Upper lobe of left lung (tissue), 4 donors: ENCODE measurements at regions not wholly inside any gene's neighbourhood (a gene's known extent, or its start where the extent isn't known, plus 50 kb on each side); places are given as distances from the start of the nearest gene placed in this dataset.

ENCODE experiments used
- EP300 ChIP-seq, 4 donors: sonication (generic); formaldehyde crosslinking; IDR thresholded peaks; one replicate each; pipeline ENCODE4 v1.5.1; 2017; ENCODE audit warnings: antibody characterized with exemption in 4 of 4, control low read depth in 2 of 4
- POLR2A ChIP-seq, 4 donors: fragments of 450-650 bp; IDR thresholded peaks; one replicate each; pipeline ENCODE4 v1.5.1; 2016 to 2017; ENCODE audit warnings: antibody characterized with exemption in 4 of 4, mild to moderate bottlenecking in 2 of 4
- TF ChIP-seq, protein P1 (sequence below), 6 experiments: fragments of 450-650 bp in 4 of 6; fragments of 200-600 bp in 2 of 6; sonication (generic) in 2 of 6; IDR thresholded peaks; one replicate each; pipeline ENCODE4 v1.5.1; 2016 to 2019; ENCODE audit warnings: antibody characterized with exemption in 6 of 6

DNA sequence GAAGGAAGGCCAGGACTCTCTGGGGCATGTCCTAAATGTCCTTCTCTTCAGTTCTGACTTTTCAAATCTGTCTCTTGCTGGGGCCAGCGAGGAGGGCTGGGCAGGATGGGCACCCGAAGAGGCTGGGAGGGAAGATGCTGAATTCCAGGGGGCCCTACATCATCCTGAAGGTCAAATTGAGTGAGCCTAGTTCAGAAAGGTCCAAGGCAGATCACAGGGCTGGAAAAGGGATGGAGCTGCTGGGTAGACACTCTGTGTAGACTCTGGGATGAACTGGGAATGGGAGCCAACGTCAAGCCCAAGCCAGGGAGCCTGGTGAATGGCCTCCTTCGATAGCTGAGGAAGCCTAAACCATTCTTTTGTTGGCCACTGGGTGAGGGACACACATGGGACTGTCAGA lies 133.1 kb downstream of the MYCN start:
- TF ChIP-seq, protein P1, sequence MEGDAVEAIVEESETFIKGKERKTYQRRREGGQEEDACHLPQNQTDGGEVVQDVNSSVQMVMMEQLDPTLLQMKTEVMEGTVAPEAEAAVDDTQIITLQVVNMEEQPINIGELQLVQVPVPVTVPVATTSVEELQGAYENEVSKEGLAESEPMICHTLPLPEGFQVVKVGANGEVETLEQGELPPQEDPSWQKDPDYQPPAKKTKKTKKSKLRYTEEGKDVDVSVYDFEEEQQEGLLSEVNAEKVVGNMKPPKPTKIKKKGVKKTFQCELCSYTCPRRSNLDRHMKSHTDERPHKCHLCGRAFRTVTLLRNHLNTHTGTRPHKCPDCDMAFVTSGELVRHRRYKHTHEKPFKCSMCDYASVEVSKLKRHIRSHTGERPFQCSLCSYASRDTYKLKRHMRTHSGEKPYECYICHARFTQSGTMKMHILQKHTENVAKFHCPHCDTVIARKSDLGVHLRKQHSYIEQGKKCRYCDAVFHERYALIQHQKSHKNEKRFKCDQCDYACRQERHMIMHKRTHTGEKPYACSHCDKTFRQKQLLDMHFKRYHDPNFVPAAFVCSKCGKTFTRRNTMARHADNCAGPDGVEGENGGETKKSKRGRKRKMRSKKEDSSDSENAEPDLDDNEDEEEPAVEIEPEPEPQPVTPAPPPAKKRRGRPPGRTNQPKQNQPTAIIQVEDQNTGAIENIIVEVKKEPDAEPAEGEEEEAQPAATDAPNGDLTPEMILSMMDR (IDR thresholded peaks at IDR 0.05) = no peak
- TF ChIP-seq EP300 (IDR thresholded peaks at IDR 0.05) (no peak), POLR2A (IDR thresholded peaks at IDR 0.05) (no peak)
